Left lung (tissue), 4 donors: ENCODE measurements at regions not wholly inside any gene's neighbourhood (a gene's known extent, or its start where the extent isn't known, plus 50 kb on each side); places are given as distances from the start of the nearest gene placed in this dataset.
"Not testable (repeated sequence)": the region's sequence is repeated elsewhere in the genome, so short reads cannot be mapped to it uniquely, and the experiment has no call there.

Source experiments
- ATAC-seq: fragments of 200-7000 bp; cut with Tn5 transposase; one replicate; pipeline ENCODE4 v1.9.1; 2020; ENCODE audit warnings: moderate library complexity
- DNase-seq, 4 donors: peaks; one replicate each; pipeline ENCODE4 v3.0.0-alpha.2; 2013 to 2020
- H3K27ac ChIP-seq, 2 donors: fragments of 200-600 bp; sonication (generic) in 1 of 2; one replicate each; pipeline versions ENCODE4 v1.5.0 to v1.8.0; 2020 to 2021
- H3K27me3 ChIP-seq, 2 donors: fragments of 200-600 bp; sonication (generic) in 1 of 2; one replicate each; pipeline versions ENCODE4 v1.5.0 to v1.8.0; 2020 to 2021
- H3K36me3 ChIP-seq, 2 donors: fragments of 200-600 bp; sonication (generic) in 1 of 2; one replicate each; pipeline versions ENCODE4 v1.5.0 to v1.8.0; 2020 to 2021
- H3K4me1 ChIP-seq, 2 donors: fragments of 200-600 bp; one replicate each; pipeline ENCODE4 v1.8.0; 2021
- H3K4me3 ChIP-seq, 2 donors: fragments of 200-600 bp; sonication (generic) in 1 of 2; one replicate each; pipeline versions ENCODE4 v1.5.0 to v1.8.0; 2020 to 2021; ENCODE audit warnings: mild to moderate bottlenecking in 1 of 2
- H3K9me3 ChIP-seq, 2 donors: fragments of 200-600 bp; sonication (generic) in 1 of 2; one replicate each; pipeline versions ENCODE4 v1.5.0 to v1.8.0; 2020 to 2021
- intact Hi-C, 2 donors: fragments of 100-400 bp; cut with DNase I; formaldehyde crosslinking; loops; one replicate each; pipeline versions ENCODE4 v1.11.2 to v1.14.2; 2022
- TF ChIP-seq, protein P1 (sequence below), 2 donors: fragments of 200-600 bp; sonication (generic) in 1 of 2; IDR thresholded peaks; one replicate each; pipeline versions ENCODE4 v1.5.0 to v1.8.0; 2021; ENCODE audit warnings: antibody characterized with exemption in 2 of 2
- donor health status: DM: no; HTN: yes; CAD: no.
- donor health status: DM: no; HTN: no; CAD: no.

DNA sequence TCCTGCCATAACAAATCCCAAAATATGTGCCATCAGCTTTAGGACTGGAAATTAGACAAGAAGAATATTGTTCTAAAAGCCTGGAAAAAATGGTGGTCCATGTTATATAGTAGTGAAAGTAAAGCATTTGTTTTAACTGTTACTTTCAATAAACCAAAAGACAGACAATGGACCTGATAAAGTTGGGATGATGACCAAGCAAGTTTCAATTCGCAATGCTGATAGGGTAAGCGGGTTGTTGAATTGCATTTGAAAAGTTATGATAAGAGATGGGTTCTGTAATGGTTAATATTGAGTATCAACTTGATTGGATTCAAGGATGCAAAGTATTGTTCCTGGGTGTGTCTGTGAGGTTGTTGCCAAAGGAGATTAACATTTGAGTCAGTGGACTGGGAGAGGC, 131.9 kb upstream of the ZC3H12C start:
- Histone ChIP-seq H3K4me3 (no peak overlapping the region), H3K9me3 (no peaks in the 10 kb centered on the region), H3K36me3 (no peaks in the 10 kb centered on the region), H3K4me1 (no peaks in the 10 kb centered on the region), H3K27ac (no peak overlapping the region), H3K27me3 (no peaks in the 10 kb centered on the region)
- DNase-seq (no peak), ATAC-seq (no peak)
- TF ChIP-seq, protein P1, sequence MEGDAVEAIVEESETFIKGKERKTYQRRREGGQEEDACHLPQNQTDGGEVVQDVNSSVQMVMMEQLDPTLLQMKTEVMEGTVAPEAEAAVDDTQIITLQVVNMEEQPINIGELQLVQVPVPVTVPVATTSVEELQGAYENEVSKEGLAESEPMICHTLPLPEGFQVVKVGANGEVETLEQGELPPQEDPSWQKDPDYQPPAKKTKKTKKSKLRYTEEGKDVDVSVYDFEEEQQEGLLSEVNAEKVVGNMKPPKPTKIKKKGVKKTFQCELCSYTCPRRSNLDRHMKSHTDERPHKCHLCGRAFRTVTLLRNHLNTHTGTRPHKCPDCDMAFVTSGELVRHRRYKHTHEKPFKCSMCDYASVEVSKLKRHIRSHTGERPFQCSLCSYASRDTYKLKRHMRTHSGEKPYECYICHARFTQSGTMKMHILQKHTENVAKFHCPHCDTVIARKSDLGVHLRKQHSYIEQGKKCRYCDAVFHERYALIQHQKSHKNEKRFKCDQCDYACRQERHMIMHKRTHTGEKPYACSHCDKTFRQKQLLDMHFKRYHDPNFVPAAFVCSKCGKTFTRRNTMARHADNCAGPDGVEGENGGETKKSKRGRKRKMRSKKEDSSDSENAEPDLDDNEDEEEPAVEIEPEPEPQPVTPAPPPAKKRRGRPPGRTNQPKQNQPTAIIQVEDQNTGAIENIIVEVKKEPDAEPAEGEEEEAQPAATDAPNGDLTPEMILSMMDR (IDR thresholded peaks at IDR 0.05), result no peak
- intact Hi-C loops, result no loop called here

DNA sequence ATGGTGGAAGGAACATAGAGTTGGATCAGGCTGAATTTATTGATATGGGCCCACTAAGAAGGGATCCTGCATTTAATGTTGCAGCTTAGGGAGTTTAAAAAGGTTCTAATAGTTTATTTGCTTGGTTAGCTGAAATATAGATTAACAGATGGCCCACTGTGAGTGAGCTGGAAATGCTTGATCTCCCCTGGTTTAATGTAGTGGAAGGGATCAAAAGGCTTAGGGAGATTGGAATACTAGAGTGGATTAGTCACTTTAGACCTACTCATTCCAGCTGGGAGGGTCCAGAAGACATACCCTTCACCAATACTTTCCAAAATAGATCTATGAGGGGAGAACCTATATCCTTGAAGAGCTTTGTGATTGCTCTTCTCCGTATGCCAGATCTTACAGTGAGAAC, 130.1 kb upstream of the ZC3H12C start:
- H3K4me3 ChIP-seq, result no peak overlapping the region
- ATAC-seq (no peak), DNase-seq (no peak)
- H3K36me3 ChIP-seq, result no peaks in the 10 kb centered on the region
- no peaks in the 10 kb centered on the region for H3K4me1 ChIP-seq
- TF ChIP-seq, protein P1 (IDR thresholded peaks at IDR 0.05), result no peak
- no peaks in the 10 kb centered on the region for H3K9me3 ChIP-seq
- H3K27ac ChIP-seq, result no peak overlapping the region
- intact Hi-C loops, result no loop called here
- H3K27me3 ChIP-seq, result no peaks in the 10 kb centered on the region

DNA sequence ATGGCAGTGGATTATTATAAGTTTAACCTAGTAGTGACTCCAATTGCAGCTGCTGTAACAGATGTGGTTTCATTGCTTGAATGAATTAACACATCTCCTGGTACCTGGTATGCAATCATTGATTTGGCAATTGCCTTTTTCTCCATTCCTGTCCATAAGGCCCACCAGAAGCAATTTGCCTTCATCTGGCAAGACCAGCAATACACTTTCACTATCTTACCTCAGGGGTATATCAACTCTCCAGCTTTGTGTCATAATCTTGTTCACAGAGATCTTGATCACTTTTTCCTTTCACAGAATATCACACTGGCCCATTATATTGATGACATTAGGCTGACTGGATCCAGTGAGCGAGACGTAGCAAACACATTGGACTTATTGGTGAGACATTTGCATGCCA, 128.7 kb upstream of the ZC3H12C start:
- intact Hi-C loops, result no loop called here
- no peaks in the 10 kb centered on the region for H3K4me1 ChIP-seq
- no peak overlapping the region for H3K27ac ChIP-seq
- H3K4me3 ChIP-seq, result no peak overlapping the region
- TF ChIP-seq, protein P1 (IDR thresholded peaks at IDR 0.05), result no peak
- no peak for DNase-seq
- no peaks in the 10 kb centered on the region for H3K27me3 ChIP-seq
- ATAC-seq, result no peak
- no peaks in the 10 kb centered on the region for H3K36me3 ChIP-seq
- no peaks in the 10 kb centered on the region for H3K9me3 ChIP-seq

- intact Hi-C loops, H3K27me3 ChIP-seq, H3K36me3 ChIP-seq, DNase-seq, H3K9me3 ChIP-seq, H3K4me1 ChIP-seq, ATAC-seq, H3K27ac ChIP-seq, H3K4me3 ChIP-seq: not testable (repeated sequence)
Measured at GRCh38 chr11:109965445-109965844, 127.7 kb upstream of the ZC3H12C start.

DNA sequence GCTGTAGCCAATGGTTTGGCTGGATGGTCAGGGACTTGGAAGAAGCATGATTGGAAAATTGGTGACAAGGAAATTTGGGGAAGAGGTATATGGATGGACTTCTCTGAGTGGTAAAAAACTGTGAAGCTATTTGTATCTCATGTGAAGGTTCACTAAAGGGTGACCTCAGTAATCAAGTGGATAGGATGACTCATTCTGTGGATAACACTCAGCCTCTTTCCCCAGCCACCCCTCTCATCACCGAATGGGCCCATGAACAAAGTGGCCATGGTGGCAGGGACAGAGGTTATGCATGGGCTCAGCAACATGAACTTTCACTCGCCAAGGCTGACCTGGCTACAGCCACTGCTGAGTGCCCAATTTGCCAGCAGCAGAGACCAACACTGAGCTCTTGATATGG, 127.3 kb upstream of the ZC3H12C start:
- ATAC-seq, H3K4me1 ChIP-seq, DNase-seq, H3K27me3 ChIP-seq, H3K36me3 ChIP-seq, H3K4me3 ChIP-seq, H3K27ac ChIP-seq, intact Hi-C loops, H3K9me3 ChIP-seq: not testable (repeated sequence)

DNA sequence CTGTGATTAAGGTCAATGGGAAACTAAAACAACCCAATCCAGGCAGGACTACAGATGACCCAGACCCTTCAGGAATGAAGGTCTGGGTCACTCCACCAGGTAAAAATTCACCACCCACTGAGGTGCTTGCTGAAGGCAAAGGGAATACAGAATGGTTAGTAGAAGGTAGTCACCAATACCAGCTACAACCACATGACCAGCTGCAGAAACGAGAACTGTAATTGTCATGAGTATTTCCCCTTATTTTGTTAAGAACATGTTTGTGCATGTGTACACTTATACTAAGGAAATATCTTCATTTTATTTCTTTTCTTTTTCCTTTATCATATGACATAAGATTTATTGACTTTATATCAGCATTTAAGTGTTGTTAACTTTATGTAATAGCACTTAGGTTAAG, 126.1 kb upstream of the ZC3H12C start:
- H3K27me3 ChIP-seq, H3K27ac ChIP-seq, DNase-seq, H3K4me3 ChIP-seq, intact Hi-C loops, H3K36me3 ChIP-seq, H3K9me3 ChIP-seq, ATAC-seq: not testable (repeated sequence)
- peaks cover 5 to 14% of the 10 kb centered on the region in 2 donors for H3K4me1 ChIP-seq

GRCh38 chr11:109968299-109968698, 124.9 kb upstream of the ZC3H12C start:
- no peak for DNase-seq
- no peaks in the 10 kb centered on the region for H3K9me3 ChIP-seq
- no peak overlapping the region for H3K4me3 ChIP-seq
- intact Hi-C loops, result no loop called here
- no peaks in the 10 kb centered on the region for H3K27me3 ChIP-seq
- no peak overlapping the region for H3K27ac ChIP-seq
- H3K36me3 ChIP-seq, result no peaks in the 10 kb centered on the region
- ATAC-seq, result no peak
- H3K4me1 ChIP-seq, result peaks cover 5 to 20% of the 10 kb centered on the region in 2 donors
- TF ChIP-seq, protein P1 (IDR thresholded peaks at IDR 0.05), result no peak
